ENCODE measurements at regions not wholly inside any gene's neighbourhood (a gene's known extent, or its start where the extent isn't known, plus 50 kb on each side); places are given as distances from the start of the nearest gene placed in this dataset.
A peak's percentile ranks its signal among the peaks of the same experiment; 100 is the strongest.
"Not testable (repeated sequence)": the region's sequence is repeated elsewhere in the genome, so short reads cannot be mapped to it uniquely, and the experiment has no call there.

- Histone ChIP-seq H4K20me1 (ENCODE audit: low read length) (no peaks in the 10 kb centered on the region), H3K4me1 (ENCODE audit: insufficient read depth, low read length) (no peaks in the 10 kb centered on the region), H3K9ac (ENCODE audit: low read length) (no peak overlapping the region), H3K4me3 (ENCODE audit: low read length) (no peak overlapping the region), H3F3A (ENCODE audit: low read length, unreplicated experiment) (no peaks in the 10 kb centered on the region), H3K4me2 (ENCODE audit: low read length) (no peak overlapping the region), H3K9me3 (ENCODE audit: low read length) (no peaks in the 10 kb centered on the region), H3K27ac (ENCODE audit: low read length) (no peak overlapping the region), H3K27me3 (ENCODE audit: low read length) (peaks cover 57% of the 10 kb centered on the region), H3K9me2 (replicated peaks; ENCODE audit: low read length) (no peaks in the 10 kb centered on the region), H2AFZ (ENCODE audit: low read length) (no peak overlapping the region), H3K79me2 (ENCODE audit: low read length) (no peaks in the 10 kb centered on the region), H3K36me3 (ENCODE audit: low read depth, low read length) (no peaks in the 10 kb centered on the region)
- ChIA-PET POLR2A (ENCODE audit: unreplicated experiment) (no interaction called here), CTCF (no interaction called here)
- ATAC-seq (no peak), DNase-seq (no peak)
- BruUV-seq (replicated peaks), result no TSS peak
- intact Hi-C loops (cut with micrococcal nuclease), result no loop called here
- TF ChIP-seq EZH2phosphoT487 (IDR thresholded peaks at IDR 0.05; ENCODE audit: borderline replicate concordance, low read length) (no peak), CTCF (conservative IDR thresholded peaks at IDR 0.05; ENCODE audit: low read depth, low read length) (no peak), EZH2 (IDR thresholded peaks at IDR 0.05; ENCODE audit: low read length, unreplicated experiment) (no peak)
These were observed 206.3 kb upstream of the PODXL start for GRCh38 chr7:131762753-131763152.

- not testable (repeated sequence) for H3K9me2 ChIP-seq (replicated peaks; ENCODE audit: low read length); H3K79me2 ChIP-seq (ENCODE audit: low read length); H3K4me2 ChIP-seq (ENCODE audit: low read length); ATAC-seq; H3K4me1 ChIP-seq (ENCODE audit: insufficient read depth, low read length); H3K9ac ChIP-seq (ENCODE audit: low read length); H3F3A ChIP-seq (ENCODE audit: low read length, unreplicated experiment); H4K20me1 ChIP-seq (ENCODE audit: low read length); H3K27ac ChIP-seq (ENCODE audit: low read length); BruUV-seq (replicated peaks); H2AFZ ChIP-seq (ENCODE audit: low read length); H3K36me3 ChIP-seq (ENCODE audit: low read depth, low read length); H3K4me3 ChIP-seq (ENCODE audit: low read length); DNase-seq; H3K9me3 ChIP-seq (ENCODE audit: low read length)
- ChIA-PET POLR2A (ENCODE audit: unreplicated experiment) (interaction anchor here (0.7 kb wide), 1 partner anchor 1375 kb away, joined by 3 read pairs; no protein-coding TSS in a partner anchor), CTCF (interaction anchor here (0.7 kb wide), 1 partner anchor 75 kb away, joined by 4 read pairs; no protein-coding TSS in a partner anchor)
- intact Hi-C loops (cut with micrococcal nuclease), result loop anchor here (10.0 kb wide), 1 partner anchor 99 kb away; no protein-coding TSS in a partner anchor
- H3K27me3 ChIP-seq (ENCODE audit: low read length), result peaks cover 61% of the 10 kb centered on the region
These were observed 199.4 kb upstream of the PODXL start for GRCh38 chr7:131755801-131756200.

GRCh38 chr7:131753620-131754222, 197.3 kb upstream of the PODXL start:
- no TSS peak for BruUV-seq (replicated peaks)
- ATAC-seq, result peak; percentile 74
- H3K27me3 ChIP-seq (ENCODE audit: low read length), result peaks cover 50% of the 10 kb centered on the region
- ChIA-PET CTCF (interaction anchor here (0.6 to 0.9 kb wide), 3 partner anchors 34 to 291 kb away, joined by 3 to 10 read pairs (median 4); no protein-coding TSS in a partner anchor), POLR2A (ENCODE audit: unreplicated experiment) (no interaction called here)
- H3K9me3 ChIP-seq (ENCODE audit: low read length), result no peaks in the 10 kb centered on the region
- no peak overlapping the region for H2AFZ ChIP-seq (ENCODE audit: low read length)
- no peaks in the 10 kb centered on the region for H4K20me1 ChIP-seq (ENCODE audit: low read length)
- peak; percentile 51 for DNase-seq
- no peaks in the 10 kb centered on the region for H3K79me2 ChIP-seq (ENCODE audit: low read length)
- no peak overlapping the region for H3K27ac ChIP-seq (ENCODE audit: low read length)
- no peaks in the 10 kb centered on the region for H3F3A ChIP-seq (ENCODE audit: low read length, unreplicated experiment)
- H3K4me2 ChIP-seq (ENCODE audit: low read length), result no peak overlapping the region
- intact Hi-C loops (cut with micrococcal nuclease), result loop anchor here (10.0 kb wide), 1 partner anchor 101 kb away; no protein-coding TSS in a partner anchor
- TF ChIP-seq EZH2 (IDR thresholded peaks at IDR 0.05; ENCODE audit: low read length, unreplicated experiment) (no peak), CTCF (conservative IDR thresholded peaks at IDR 0.05; ENCODE audit: low read depth, low read length) (peak; percentile 72)
- H3K9me2 ChIP-seq (replicated peaks; ENCODE audit: low read length), result no peaks in the 10 kb centered on the region
- H3K36me3 ChIP-seq (ENCODE audit: low read depth, low read length), result no peaks in the 10 kb centered on the region
- no peaks in the 10 kb centered on the region for H3K4me1 ChIP-seq (ENCODE audit: insufficient read depth, low read length)
- H3K9ac ChIP-seq (ENCODE audit: low read length), result no peak overlapping the region
- H3K4me3 ChIP-seq (ENCODE audit: low read length), result no peak overlapping the region
